ENCODE measurements at regions not wholly inside any gene's neighbourhood (a gene's known extent, or its start where the extent isn't known, plus 50 kb on each side); places are given as distances from the start of the nearest gene placed in this dataset.
"Not testable (repeated sequence)": the region's sequence is repeated elsewhere in the genome, so short reads cannot be mapped to it uniquely, and the experiment has no call there.

- 0 out of 6 replicates have a peak overlapping the region, but pooled peaks of 1 of the 2 experiments have one; percentile 10 for H3K27ac ChIP-seq
- ChIA-PET CTCF (no interaction called here), POLR2A (interaction anchor here (0.8 kb wide), 1 partner anchor 80 kb away, joined by 5 read pairs; the partner anchor contains the start of gene ARL15)
- DNase-seq (ENCODE audit: low read depth in 1 of 2, low spot score in 1 of 2) = no peak
- no peak for TF ChIP-seq ESRRA (IDR thresholded peaks at IDR 0.05; ENCODE audit: borderline replicate concordance, low read length)
- no peak for ATAC-seq
- H3K4me1 ChIP-seq = peaks cover 9% of the 10 kb centered on the region
- WGBS (ENCODE audit: missing lambda C conversion rate) = 70% methylated on average over 5 of the region's 5 CpGs
- no peak for FAIRE-seq
- H3K9me3 ChIP-seq = no peaks in the 10 kb centered on the region
- H3K4me2 ChIP-seq = peak overlapping the region; percentile 28; the same call in 2 of the 3 replicates
- no peak overlapping the region for H3K4me3 ChIP-seq
Measured at GRCh38 chr5:54390539-54391031, 64.9 kb upstream of the HSPB3 start.

DNA sequence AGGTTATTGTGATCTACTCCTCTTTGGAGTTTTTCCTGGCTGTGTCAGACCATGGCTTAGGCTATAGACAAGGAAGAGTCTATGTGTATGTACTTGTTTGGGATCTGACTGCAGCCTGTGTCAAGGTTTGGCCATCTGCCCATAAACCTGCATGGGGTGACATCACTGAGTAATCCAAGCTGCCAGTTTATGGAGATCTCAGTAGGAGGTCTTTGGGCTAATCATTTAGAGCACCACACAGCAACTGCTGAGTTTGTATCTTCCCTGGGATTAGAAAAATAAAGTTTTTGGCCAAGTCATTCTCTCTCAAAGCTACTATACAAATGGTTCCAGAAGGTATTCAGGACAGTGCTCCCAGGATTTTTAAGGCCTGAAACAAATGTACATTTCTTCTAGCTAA, 65.5 kb upstream of the HSPB3 start:
- no peak for FAIRE-seq
- no peak for TF ChIP-seq POLR2AphosphoS2 (conservative IDR thresholded peaks at IDR 0.05; ENCODE audit: low read length)
- TF ChIP-seq HEYL (CRISPR knock-in tag; IDR thresholded peaks at IDR 0.05) = no peak
- TF ChIP-seq RFX5 (IDR thresholded peaks at IDR 0.05) = no peak
- TF ChIP-seq EP300 (IDR thresholded peaks at IDR 0.05) = no peak
- no peak for TF ChIP-seq BHLHE40 (IDR thresholded peaks at IDR 0.05; ENCODE audit: low read depth, low read length)
- TF ChIP-seq HOXB5 (CRISPR knock-in tag; IDR thresholded peaks at IDR 0.05) = no peak
- no peak for TF ChIP-seq ATOH8 (CRISPR knock-in tag; IDR thresholded peaks at IDR 0.05; ENCODE audit: low read depth)
- no peak for TF ChIP-seq TFCP2L1 (CRISPR knock-in tag; IDR thresholded peaks at IDR 0.05)
- TF ChIP-seq FOSL2 (IDR thresholded peaks at IDR 0.05) = no peak
- no peak for TF ChIP-seq FOSL2 (CRISPR knock-in tag; IDR thresholded peaks at IDR 0.05)
- no peak for TF ChIP-seq JUN (IDR thresholded peaks at IDR 0.05)
- no peak for TF ChIP-seq NFE2L2 (conservative IDR thresholded peaks at IDR 0.05; ENCODE audit: low read length)
- TF ChIP-seq NR3C1 (IDR thresholded peaks at IDR 0.05) = no peak
- TF ChIP-seq MYC (IDR thresholded peaks at IDR 0.05; ENCODE audit: borderline replicate concordance, low read length) = no peak
- TF ChIP-seq GATA3 (IDR thresholded peaks at IDR 0.05; ENCODE audit: borderline replicate concordance) = no peak
- no peak for TF ChIP-seq EHF (CRISPR knock-in tag; IDR thresholded peaks at IDR 0.05)
- TF ChIP-seq USF2 (IDR thresholded peaks at IDR 0.05) = no peak
- no peak overlapping the region for H3K4me3 ChIP-seq
- ChIA-PET CTCF (no interaction called here), POLR2A (interaction anchor here (0.8 kb wide), 1 partner anchor 80 kb away, joined by 5 read pairs; the partner anchor contains the start of gene ARL15)
- peak; percentile 69 to 91 for ATAC-seq
- no peaks in the 10 kb centered on the region for H3K9me3 ChIP-seq
- H3K4me2 ChIP-seq = peak overlapping the region; percentile 28; the same call in 2 of the 3 replicates
- peaks cover 9% of the 10 kb centered on the region for H3K4me1 ChIP-seq
- DNase-seq (ENCODE audit: low read depth in 1 of 2, low spot score in 1 of 2) = peak; percentile 24 to 76
- H3K27ac ChIP-seq = no peak overlapping the region

DNA sequence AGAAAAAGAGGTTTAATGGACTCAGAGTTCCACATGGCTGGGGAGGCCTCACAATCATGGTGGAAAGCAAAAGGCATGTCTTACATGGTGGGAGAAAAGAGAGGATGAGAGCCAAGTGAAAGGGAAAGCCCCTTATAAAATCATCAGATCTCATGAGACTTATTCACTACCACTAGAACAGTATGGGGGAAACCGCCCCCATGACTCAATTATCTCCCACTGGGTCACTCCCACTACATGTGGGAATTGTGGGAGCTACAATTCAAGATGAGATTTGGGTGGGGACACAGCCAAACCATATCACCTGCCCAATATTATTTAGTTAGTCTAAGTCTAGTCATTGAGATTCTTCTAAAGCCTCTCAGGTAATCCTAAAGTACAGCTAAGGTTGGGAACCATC, 66.1 kb upstream of the HSPB3 start:
- CTCF ChIA-PET = interaction anchor here (1.6 kb wide), 1 partner anchor 100 kb away, joined by 3 read pairs; no protein-coding TSS in a partner anchor
- H3K4me1 ChIP-seq; H3K9me3 ChIP-seq; FAIRE-seq; POLR2A ChIA-PET; H3K27ac ChIP-seq; DNase-seq (ENCODE audit: low read depth in 1 of 2, low spot score in 1 of 2); H3K4me3 ChIP-seq; ATAC-seq: not testable (repeated sequence)
- H3K4me2 ChIP-seq = peak overlapping the region; percentile 28; the same call in 2 of the 3 replicates
- 71% methylated on average over 1 of the region's 1 CpG for WGBS (ENCODE audit: missing lambda C conversion rate)

- CTCF ChIA-PET = interaction anchor here (1.6 kb wide), 1 partner anchor 101 kb away, joined by 3 read pairs; no protein-coding TSS in a partner anchor
- H3K4me3 ChIP-seq = no peak overlapping the region
- POLR2A ChIA-PET = interaction anchor here (1.5 kb wide), 1 partner anchor 78 kb away, joined by 4 read pairs; the partner anchor contains the start of gene ARL15
- peaks cover 9% of the 10 kb centered on the region for H3K4me1 ChIP-seq
- 74% methylated on average over 1 of the region's 1 CpG for WGBS (ENCODE audit: missing lambda C conversion rate)
- FAIRE-seq = no peak
- no peak overlapping the region for H3K4me2 ChIP-seq
- DNase-seq (ENCODE audit: low read depth in 1 of 2, low spot score in 1 of 2) = no peak
- no peaks in the 10 kb centered on the region for H3K9me3 ChIP-seq
- no peak for TF ChIP-seq ZFP36 (IDR thresholded peaks at IDR 0.05; ENCODE audit: borderline replicate concordance, partially characterized antibody)
- no peak for TF ChIP-seq ZSCAN20 (CRISPR knock-in tag; IDR thresholded peaks at IDR 0.05)
- TF ChIP-seq HDAC2 (IDR thresholded peaks at IDR 0.05) = no peak
- no peak for TF ChIP-seq FOSB (CRISPR knock-in tag; IDR thresholded peaks at IDR 0.05)
- no peak for TF ChIP-seq ZC3H11A (IDR thresholded peaks at IDR 0.05)
- TF ChIP-seq HOXB13 (CRISPR knock-in tag; IDR thresholded peaks at IDR 0.05; ENCODE audit: low read depth) = no peak
- TF ChIP-seq RCOR1 (IDR thresholded peaks at IDR 0.05; ENCODE audit: low read depth, low read length) = no peak
- TF ChIP-seq JUNB (IDR thresholded peaks at IDR 0.05) = no peak
- no peak for ATAC-seq
- H3K27ac ChIP-seq = no peak overlapping the region
Measured at GRCh38 chr5:54388811-54389210, 66.7 kb upstream of the HSPB3 start.
